ENCODE measurements at regions not wholly inside any gene's neighbourhood (a gene's known extent, or its start where the extent isn't known, plus 50 kb on each side); places are given as distances from the start of the nearest gene placed in this dataset.

DNA sequence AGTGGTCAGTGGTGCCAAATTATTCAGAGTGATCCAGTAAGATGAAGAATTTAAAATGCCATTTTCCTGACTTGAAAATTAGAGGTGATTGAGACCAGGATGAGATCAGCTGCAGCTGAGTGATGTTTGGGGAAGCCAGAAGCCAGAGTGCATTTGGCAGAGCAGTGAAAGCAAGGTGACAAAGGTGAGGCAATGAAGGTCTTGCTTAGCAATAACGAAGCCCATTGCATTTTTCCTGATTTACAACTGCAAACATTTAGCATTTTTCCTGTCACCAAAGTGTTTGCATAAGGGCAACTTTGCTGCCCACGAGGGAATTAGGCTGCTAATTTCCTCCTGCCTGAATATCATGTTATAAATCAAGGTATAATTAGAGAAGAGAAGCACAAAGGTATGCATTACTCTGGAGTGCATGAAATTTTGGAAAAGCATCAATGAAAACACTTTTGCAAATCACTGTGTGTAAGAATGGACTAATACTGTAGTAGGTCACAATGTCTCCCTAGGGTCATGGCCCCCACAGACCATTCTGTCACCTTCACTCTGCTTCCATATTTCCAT, 188.2 kb upstream of the LYPLAL1 start:
- no peak for DNase-seq (ENCODE audit: low spot score)

DNA sequence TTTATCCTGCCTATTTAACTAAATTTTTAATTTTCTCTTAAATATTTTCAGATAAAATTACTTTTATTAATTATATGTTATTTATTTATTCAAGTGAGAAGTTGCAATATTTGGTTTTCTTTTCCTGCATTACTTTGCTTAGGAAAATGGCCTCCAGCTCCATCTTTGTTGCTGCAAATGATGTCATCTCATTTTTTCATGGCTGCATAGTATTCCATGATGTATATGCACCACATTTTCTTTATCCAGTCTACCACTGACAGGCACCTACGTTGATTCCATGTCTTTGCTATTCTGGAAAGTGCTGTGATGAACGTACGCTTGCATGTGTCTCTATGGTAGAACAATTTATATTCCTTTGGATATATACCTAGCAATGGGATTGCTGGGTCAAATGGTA, 186.9 kb upstream of the LYPLAL1 start:
- DNase-seq (ENCODE audit: low spot score), result no peak

- no peak for DNase-seq (ENCODE audit: low spot score)
Measured at GRCh38 chr1:218990019-218990418, 183.7 kb upstream of the LYPLAL1 start.

DNA sequence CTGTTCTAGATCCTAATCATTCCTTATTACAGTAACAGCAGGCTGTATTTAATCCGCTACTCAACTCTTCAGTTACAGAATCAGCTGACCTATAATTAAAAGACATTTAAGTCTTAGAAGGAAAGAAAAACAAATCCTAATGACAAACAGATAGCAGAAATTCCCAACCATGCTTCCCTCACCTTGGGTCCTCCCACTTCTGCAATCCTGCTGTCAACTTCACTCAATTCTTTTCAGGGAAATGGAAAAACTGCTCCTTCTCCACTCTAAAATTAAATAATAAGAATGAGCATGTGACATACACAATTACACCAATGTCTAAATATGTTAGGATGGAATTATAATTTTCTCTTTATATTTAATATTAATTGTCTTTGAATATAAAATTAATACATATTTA, 182.6 kb upstream of the LYPLAL1 start:
- no peak for DNase-seq (ENCODE audit: low spot score)

DNA sequence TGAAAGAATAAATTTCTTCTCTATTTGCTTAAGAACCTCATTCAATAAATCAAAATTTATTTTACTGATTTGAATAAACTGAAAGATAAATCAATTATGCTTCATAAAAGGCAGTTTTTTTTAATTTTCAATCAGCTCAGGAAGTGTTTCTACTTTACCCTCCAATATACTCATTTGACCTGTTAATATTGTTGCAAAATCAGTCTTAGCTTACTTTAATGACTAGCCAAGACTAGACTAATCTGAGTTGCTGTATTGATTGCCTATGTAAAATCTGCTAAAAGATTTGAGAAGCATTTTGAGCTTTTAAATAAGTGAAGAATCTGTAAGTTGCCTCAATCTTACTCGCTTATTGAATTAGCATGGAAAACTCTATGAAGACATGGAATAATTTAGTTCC, 179.1 kb upstream of the LYPLAL1 start:
- no peak for DNase-seq (ENCODE audit: low spot score)

GRCh38 chr1:218995091-218995665, 178.5 kb upstream of the LYPLAL1 start:
- no peak for DNase-seq (ENCODE audit: low spot score)

DNA sequence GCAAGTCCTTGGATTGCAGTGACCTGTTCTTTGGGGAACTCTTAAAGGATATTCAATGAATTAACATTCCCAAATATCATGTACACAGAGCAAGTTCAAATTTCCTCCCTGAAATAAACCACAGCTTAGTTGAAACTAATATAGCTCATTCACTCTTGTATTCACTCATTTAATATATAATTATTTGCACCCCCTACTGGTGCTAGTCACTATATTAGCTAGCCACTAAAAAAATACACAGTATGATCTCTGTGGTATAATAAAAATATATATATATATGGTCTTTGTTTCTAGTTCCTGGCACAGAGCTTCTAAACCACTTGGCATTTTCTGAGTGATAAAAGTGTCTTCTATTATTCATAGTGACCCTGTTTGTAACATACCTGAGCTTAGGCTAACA, 177.3 kb upstream of the LYPLAL1 start:
- DNase-seq (ENCODE audit: low spot score), result no peak

DNA sequence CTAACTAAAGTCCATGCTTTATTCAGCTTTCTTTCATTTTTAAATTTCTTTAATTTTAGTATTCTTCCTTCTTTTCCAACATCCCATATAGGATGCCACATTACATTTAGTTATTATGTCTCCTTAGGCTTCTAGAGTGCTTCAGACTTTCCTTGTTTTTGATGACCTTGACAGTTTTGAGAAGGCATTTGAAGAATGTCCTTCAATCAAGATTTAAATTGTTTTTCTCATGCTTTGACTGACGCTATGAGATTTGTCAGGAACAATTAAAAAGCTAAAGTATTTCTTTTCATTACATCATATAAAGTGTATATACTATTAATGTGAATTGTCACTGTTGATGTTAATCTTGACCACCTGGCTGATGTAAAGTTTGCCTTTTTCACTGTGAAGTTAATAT, 173.7 kb upstream of the LYPLAL1 start:
- DNase-seq (ENCODE audit: low spot score), result no peak

DNA sequence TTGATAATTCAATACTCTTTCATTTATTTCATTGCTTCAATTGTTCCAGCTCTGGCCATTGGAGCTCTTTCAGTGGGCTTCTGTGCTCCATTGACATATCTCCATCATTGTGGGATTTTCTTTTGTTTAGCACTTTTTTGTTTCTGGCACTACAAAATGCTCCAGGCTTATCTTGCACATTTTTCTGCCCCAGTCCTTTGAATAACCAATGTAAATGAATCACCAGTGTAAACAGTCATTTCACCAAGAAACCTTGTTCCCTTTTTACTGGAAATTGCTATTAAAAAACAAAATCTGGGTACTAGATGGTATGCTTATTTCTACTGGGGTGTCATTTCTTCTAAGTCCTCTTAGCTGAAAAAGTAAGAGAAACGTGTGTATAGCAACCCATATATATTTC, 173.0 kb upstream of the LYPLAL1 start:
- DNase-seq (ENCODE audit: low spot score), result no peak

- DNase-seq (ENCODE audit: low spot score), result no peak
Measured at GRCh38 chr1:219010720-219011119, 163.0 kb upstream of the LYPLAL1 start.

DNA sequence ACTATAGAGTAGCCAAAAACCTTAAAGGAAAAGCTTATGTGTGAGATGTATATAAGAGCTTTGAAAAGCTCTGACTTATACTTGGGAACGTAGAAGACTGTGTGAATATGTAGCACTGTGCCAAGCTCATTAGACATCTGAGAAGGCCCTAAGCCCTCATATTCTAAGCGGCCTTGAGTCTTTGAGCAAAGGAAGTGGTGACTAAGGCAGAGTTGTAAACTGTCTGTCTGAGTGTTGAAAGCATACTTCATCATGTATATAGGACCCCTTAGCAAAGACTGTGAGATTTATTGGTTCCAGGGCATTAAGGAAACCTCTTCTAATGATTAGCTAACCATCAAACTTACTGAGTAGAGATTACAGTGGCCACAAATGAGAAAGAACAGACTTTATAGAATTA, 153.3 kb upstream of the LYPLAL1 start:
- DNase-seq (ENCODE audit: low spot score), result no peak

DNA sequence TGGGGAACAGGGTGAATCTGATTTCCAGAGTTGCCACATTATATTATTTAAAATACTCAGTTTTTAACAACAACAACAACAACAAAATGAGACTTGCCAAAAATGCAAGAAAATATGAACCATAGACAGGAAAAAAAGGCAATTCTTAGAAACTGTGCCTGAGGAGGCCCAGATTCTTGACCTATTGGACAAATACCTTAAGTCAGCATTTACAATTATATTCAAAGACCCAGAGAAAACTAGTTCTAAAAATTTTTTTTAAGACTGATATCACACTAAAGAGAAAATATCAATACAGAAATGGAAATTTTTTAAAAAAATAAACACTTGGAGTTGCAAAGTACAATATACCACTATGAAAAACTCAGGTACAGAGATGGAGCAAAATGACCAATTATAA, 152.8 kb upstream of the LYPLAL1 start:
- no peak for DNase-seq (ENCODE audit: low spot score)

DNA sequence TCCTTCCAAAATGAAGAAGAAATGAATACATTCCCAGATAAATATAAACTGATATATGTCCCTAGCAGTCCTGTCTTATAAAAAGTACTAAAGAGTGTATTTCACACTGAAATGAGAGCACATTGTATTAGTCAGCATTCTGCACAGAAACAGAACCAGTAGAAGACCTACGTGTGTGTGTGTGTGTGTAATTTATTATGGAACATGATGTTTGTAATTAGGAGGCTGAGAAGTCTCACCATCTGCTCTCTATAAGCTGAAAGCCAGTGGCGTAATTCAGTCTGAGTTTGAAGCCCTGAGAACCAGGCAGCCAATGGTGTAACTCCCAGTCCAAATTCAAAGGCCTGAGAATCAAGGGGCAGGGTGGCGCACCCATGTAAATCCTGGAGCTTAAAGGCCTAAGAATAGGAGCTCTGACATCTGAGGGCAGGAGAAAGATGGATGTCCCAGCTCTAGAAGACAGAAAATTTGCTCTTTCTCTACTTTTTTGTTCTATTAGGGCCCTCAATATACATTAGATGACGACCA, 146.5 kb upstream of the LYPLAL1 start:
- DNase-seq (ENCODE audit: low spot score), result no peak

- peak; percentile 12 for DNase-seq (ENCODE audit: low spot score)
Measured at GRCh38 chr1:219031809-219032208, 141.9 kb upstream of the LYPLAL1 start.

- no peak for DNase-seq (ENCODE audit: low spot score)
Measured at GRCh38 chr1:219038398-219038797, 135.3 kb upstream of the LYPLAL1 start.

DNA sequence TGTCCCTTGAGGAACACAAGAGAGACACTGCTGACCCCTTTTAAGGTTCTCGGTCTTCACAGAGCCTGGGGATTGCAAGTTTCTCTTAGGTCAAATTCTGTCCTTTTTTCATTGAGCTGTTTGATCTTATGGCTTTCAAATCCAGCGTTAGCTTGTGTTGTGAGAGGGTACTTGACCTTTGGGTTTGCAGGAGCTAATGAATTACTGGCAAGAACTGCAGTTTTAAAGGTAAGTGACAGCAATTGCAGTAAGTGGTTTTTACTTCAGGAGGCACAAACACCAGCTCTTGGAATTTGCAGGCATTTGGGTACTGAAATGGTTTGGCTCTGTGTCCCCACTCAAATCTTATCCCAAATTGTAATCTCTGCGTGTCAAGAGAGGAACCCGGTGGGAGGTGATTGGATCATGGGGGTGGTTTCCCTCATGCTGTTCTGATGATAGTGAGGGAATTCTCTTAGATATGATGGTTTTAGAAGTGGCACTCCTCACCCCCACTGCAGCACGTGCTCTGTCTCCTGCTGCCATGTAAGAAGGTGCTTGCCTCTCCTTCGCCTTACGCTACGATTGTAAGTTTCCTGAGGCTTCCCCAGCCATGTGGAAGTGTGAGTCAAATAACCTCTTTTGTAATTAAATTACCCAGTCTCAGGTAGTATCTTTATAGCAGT, 134.5 kb upstream of the LYPLAL1 start:
- no peak for DNase-seq (ENCODE audit: low spot score)

DNA sequence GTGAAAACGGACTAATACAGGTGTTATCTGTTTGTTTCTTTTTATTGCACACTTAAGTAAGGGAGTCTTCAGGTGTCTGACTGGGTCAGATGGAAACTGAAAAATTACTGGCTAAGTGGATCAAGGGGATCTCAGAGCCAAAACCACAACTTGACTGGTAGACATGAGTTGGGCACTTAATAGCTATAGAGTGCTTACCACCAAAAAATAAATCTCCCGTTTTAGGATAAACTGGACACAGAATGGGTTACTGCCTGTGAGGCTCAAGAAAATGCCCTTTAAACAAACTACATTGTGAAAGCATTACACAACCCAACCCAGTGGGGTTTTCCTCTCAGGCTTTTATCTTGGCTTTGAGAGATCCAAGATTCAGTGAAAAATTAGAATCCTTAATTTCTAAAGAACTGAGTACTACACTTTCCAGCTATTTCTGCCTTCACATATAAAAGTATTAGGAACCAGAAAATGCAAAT, 134.0 kb upstream of the LYPLAL1 start:
- DNase-seq (ENCODE audit: low spot score), result no peak

DNA sequence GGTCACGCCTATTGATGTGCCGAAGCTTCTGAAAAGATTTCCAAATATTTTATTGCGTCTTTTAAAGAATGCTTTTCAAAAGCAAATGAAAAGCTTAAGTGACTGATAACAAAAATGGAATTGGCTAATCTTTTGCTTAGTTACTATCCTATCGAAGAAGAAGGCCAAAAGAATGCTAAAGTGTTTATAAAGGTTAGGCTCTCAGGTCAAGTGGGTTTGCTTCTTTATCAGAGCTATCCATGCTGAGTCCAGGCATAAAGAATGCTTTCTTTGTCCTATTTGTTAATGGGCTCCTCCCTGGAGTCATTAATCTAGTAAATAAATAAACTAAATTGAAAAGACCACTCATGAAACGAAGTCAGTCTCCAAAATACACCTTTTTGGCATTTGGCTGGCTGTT, 133.4 kb upstream of the LYPLAL1 start:
- no peak for DNase-seq (ENCODE audit: low spot score)

- DNase-seq (ENCODE audit: low spot score), result peak; percentile 54
Measured at GRCh38 chr1:219041141-219041540, 132.5 kb upstream of the LYPLAL1 start.

GRCh38 chr1:219041818-219042217, 131.9 kb upstream of the LYPLAL1 start:
- peak; percentile 11 for DNase-seq (ENCODE audit: low spot score)

- no peak for DNase-seq (ENCODE audit: low spot score)
Measured at GRCh38 chr1:219042769-219043168, 130.9 kb upstream of the LYPLAL1 start.

GRCh38 chr1:219045246-219045645, 128.4 kb upstream of the LYPLAL1 start:
- no peak for DNase-seq (ENCODE audit: low spot score)

GRCh38 chr1:219049501-219049900, 124.2 kb upstream of the LYPLAL1 start:
- DNase-seq (ENCODE audit: low spot score), result no peak

All from H4 (cell line).